Endothelial cell of umbilical vein (primary cell): ENCODE measurements at regions not wholly inside any gene's neighbourhood (a gene's known extent, or its start where the extent isn't known, plus 50 kb on each side); places are given as distances from the start of the nearest gene placed in this dataset.

ENCODE experiments used
- EZH2 ChIP-seq: IDR thresholded peaks from 2 replicates; pipeline ENCODE4 v1.6.1; 2012; ENCODE audit warnings: borderline replicate concordance, low read depth, mild to moderate bottlenecking, moderate library complexity, low read length, inconsistent platforms; ENCODE audit not compliant: severe bottlenecking
- GATA2 ChIP-seq: IDR thresholded peaks from 2 replicates; pipeline ENCODE4 v1.7.0; 2011; ENCODE audit warnings: low read depth, mild to moderate bottlenecking, moderate library complexity, mixed read lengths, low read length; ENCODE audit not compliant: insufficient read length, insufficient read depth
- JUN ChIP-seq: IDR thresholded peaks from 2 replicates; pipeline ENCODE4 v1.6.1; 2011; ENCODE audit warnings: borderline replicate concordance, low read depth; ENCODE audit not compliant: insufficient read length, insufficient read depth
- MYC ChIP-seq: IDR thresholded peaks from one replicate; pipeline ENCODE4 v1.6.1; 2011; ENCODE audit warnings: mild to moderate bottlenecking, low read depth, low read length
- POLR2A ChIP-seq: IDR thresholded peaks from 2 replicates; pipeline ENCODE4 v1.6.1; 2012; ENCODE audit warnings: low read depth, mild to moderate bottlenecking, control low read depth, low read length
- POLR2AphosphoS5 ChIP-seq: IDR thresholded peaks from 2 replicates; pipeline ENCODE4 v1.6.1; 2012; ENCODE audit warnings: low read depth, mild to moderate bottlenecking, control low read depth, low read length, moderate library complexity; ENCODE audit not compliant: insufficient read depth
- TF ChIP-seq, protein P1 (sequence below), 2 donors: IDR thresholded peaks; 1 replicate in 1 of 2; 2 replicates in 1 of 2; pipeline ENCODE4 v1.5.1; 2011; ENCODE audit warnings: low read length in 2 of 2, mild to moderate bottlenecking in 2 of 2, moderate library complexity in 2 of 2, control low read depth in 1 of 2, inconsistent platforms in 1 of 2, low read depth in 1 of 2; ENCODE audit not compliant: insufficient read depth in 1 of 2; ENCODE audit errors: extremely low read depth in 1 of 2

DNA sequence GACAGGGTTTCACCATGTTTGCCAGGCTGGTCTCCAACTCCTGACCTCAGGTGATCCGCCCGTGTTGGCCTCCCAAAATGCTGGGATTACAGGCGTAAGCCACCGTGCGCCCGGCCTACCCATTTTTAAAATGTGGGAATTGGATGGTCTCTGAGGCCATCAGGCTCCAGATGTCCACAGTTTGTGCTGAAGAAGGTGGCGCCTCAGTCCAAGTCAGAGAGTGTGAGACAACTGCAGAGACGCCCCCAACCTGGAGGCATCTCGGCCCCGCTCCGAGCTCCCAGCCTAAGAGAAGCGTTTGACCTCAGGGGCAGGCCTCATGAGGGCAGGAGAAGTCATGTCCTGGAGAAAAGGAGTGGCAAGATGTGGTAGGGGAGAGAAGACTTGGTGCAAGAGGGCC lies 146.5 kb downstream of the MRM1 start:
- TF ChIP-seq, protein P1, sequence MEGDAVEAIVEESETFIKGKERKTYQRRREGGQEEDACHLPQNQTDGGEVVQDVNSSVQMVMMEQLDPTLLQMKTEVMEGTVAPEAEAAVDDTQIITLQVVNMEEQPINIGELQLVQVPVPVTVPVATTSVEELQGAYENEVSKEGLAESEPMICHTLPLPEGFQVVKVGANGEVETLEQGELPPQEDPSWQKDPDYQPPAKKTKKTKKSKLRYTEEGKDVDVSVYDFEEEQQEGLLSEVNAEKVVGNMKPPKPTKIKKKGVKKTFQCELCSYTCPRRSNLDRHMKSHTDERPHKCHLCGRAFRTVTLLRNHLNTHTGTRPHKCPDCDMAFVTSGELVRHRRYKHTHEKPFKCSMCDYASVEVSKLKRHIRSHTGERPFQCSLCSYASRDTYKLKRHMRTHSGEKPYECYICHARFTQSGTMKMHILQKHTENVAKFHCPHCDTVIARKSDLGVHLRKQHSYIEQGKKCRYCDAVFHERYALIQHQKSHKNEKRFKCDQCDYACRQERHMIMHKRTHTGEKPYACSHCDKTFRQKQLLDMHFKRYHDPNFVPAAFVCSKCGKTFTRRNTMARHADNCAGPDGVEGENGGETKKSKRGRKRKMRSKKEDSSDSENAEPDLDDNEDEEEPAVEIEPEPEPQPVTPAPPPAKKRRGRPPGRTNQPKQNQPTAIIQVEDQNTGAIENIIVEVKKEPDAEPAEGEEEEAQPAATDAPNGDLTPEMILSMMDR (IDR thresholded peaks at IDR 0.05; ENCODE audit: extremely low read depth in 1 of 2, insufficient read depth in 1 of 2, low read depth in 1 of 2, low read length in 2 of 2), result no peak
- TF ChIP-seq POLR2A (no peak), EZH2 (no peak), GATA2 (no peak), POLR2AphosphoS5 (no peak), MYC (no peak), JUN (no peak)
